ENCODE measurements at regions not wholly inside any gene's neighbourhood (a gene's known extent, or its start where the extent isn't known, plus 50 kb on each side); places are given as distances from the start of the nearest gene placed in this dataset.

DNA sequence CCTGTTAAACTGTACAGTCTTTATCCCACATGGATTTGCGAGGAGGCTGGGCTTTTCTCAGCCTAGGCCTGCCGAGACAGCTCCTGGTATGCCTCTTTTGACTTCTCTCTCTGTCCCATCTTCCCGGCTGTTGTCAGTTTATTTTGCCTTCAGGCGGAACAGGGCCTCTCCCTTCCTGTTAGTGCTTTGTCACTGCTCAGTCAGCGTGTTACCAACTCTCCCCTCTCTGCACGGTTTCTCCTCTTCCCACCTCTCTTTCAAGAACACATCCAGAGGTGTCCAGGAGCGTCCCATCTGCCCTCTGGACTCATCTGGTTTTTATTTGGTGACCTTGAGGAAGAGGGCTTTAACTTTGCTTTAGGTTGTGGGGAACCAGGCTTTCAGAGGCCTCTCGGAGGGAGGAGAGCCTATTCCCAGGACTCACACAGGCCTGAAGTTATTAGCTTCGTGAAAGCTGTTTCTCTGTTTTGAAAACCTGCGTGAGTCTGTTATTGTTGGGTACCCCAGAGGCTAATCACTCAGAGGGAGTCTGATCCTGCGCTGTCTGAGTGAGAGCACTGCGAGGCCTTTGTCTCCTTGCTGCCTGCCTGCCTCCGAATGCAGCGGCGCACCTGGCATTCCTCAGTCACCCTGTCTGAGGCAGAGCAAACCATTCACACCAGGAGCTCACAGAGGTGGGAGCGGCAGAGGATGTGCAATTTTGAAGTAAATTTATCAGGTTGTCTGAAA is 234.4 kb upstream of the MPDZ start:
- H3K27ac ChIP-seq (ENCODE audit: insufficient read depth, low read depth, low read length) = no peak overlapping the region
- DNase-seq (ENCODE audit: low read depth, low spot score) (peak; percentile 9), FAIRE-seq (no peak)
- peaks cover 8% of the 10 kb centered on the region for H3K4me1 ChIP-seq (ENCODE audit: control insufficient read depth, extremely low read depth, insufficient read depth, low read length)
- no peaks in the 10 kb centered on the region for H3K9me1 ChIP-seq (replicated peaks; ENCODE audit: control insufficient read depth, extremely low read depth, insufficient read depth, low read length)
- H3K4me3 ChIP-seq (replicated peaks in 1 of 3; ENCODE audit: insufficient read depth in 1 of 3, low read depth in 1 of 3, low read length in 3 of 3) = no peak overlapping the region
- dilution Hi-C loops (cut with MboI; ENCODE audit: extremely low pct_ligation_motif_present, low sequenced_read_pairs) = no loop called here
- TF ChIP-seq, protein P1, sequence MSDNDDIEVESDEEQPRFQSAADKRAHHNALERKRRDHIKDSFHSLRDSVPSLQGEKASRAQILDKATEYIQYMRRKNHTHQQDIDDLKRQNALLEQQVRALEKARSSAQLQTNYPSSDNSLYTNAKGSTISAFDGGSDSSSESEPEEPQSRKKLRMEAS (IDR thresholded peaks at IDR 0.05; ENCODE audit: insufficient read depth, insufficient read length) = no peak
- TF ChIP-seq EZH2 (IDR thresholded peaks at IDR 0.05; ENCODE audit: borderline replicate concordance, low read depth, low read length, severe bottlenecking) = no peak
- TF ChIP-seq JUN (IDR thresholded peaks at IDR 0.05; ENCODE audit: borderline replicate concordance, insufficient read depth, insufficient read length, low read depth) = no peak
- TF ChIP-seq FOS (IDR thresholded peaks at IDR 0.05; ENCODE audit: borderline replicate concordance, insufficient read depth, low read length) = no peak
- TF ChIP-seq POLR2AphosphoS5 (IDR thresholded peaks at IDR 0.05; ENCODE audit: insufficient read depth, low read depth, low read length) = no peak
- TF ChIP-seq, protein P2, sequence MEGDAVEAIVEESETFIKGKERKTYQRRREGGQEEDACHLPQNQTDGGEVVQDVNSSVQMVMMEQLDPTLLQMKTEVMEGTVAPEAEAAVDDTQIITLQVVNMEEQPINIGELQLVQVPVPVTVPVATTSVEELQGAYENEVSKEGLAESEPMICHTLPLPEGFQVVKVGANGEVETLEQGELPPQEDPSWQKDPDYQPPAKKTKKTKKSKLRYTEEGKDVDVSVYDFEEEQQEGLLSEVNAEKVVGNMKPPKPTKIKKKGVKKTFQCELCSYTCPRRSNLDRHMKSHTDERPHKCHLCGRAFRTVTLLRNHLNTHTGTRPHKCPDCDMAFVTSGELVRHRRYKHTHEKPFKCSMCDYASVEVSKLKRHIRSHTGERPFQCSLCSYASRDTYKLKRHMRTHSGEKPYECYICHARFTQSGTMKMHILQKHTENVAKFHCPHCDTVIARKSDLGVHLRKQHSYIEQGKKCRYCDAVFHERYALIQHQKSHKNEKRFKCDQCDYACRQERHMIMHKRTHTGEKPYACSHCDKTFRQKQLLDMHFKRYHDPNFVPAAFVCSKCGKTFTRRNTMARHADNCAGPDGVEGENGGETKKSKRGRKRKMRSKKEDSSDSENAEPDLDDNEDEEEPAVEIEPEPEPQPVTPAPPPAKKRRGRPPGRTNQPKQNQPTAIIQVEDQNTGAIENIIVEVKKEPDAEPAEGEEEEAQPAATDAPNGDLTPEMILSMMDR (IDR thresholded peaks at IDR 0.05; ENCODE audit: extremely low read depth in 1 of 2, insufficient read depth in 1 of 2, low read depth in 1 of 2, low read length in 2 of 2) = no peak
- TF ChIP-seq GATA2 (IDR thresholded peaks at IDR 0.05; ENCODE audit: insufficient read depth, insufficient read length, low read depth, low read length) = no peak
- no peak for TF ChIP-seq POLR2A (IDR thresholded peaks at IDR 0.05; ENCODE audit: low read depth, low read length)
- TF ChIP-seq MYC (IDR thresholded peaks at IDR 0.05; ENCODE audit: low read depth, low read length) = no peak
- H3K79me2 ChIP-seq (ENCODE audit: control insufficient read depth, insufficient read depth, low read length) = no peaks in the 10 kb centered on the region
- ChIA-PET CTCF (no interaction called here), POLR2A (no interaction called here)
- H3K9me3 ChIP-seq (replicated peaks; ENCODE audit: control insufficient read depth, insufficient read depth, low read length) = no peaks in the 10 kb centered on the region
- no peaks in the 10 kb centered on the region for H4K20me1 ChIP-seq (replicated peaks; ENCODE audit: control insufficient read depth, extremely low read depth, insufficient read depth, low read length)
- no peaks in the 10 kb centered on the region for H3K27me3 ChIP-seq (ENCODE audit: control insufficient read depth in 2 of 2, insufficient read depth in 2 of 2, low read length in 2 of 2)
- peak overlapping the region; percentile 97 for H2AFZ ChIP-seq (ENCODE audit: low read depth, low read length)
- BruUV-seq (replicated peaks) = no TSS peak
- H3K36me3 ChIP-seq (ENCODE audit: control insufficient read depth in 2 of 2, extremely low read depth in 1 of 2, insufficient read depth in 2 of 2, low read length in 2 of 2) = no peaks in the 10 kb centered on the region
- H3K9ac ChIP-seq (replicated peaks; ENCODE audit: extremely low read depth, insufficient read depth, low read length) = no peak overlapping the region
- H3K4me2 ChIP-seq (ENCODE audit: insufficient read depth, low read length) = no peak overlapping the region
- intact Hi-C loops (cut with micrococcal nuclease) = no loop called here

All from endothelial cell of umbilical vein (primary cell).